Suprapubic skin (tissue), 3 donors: ENCODE measurements at regions not wholly inside any gene's neighbourhood (a gene's known extent, or its start where the extent isn't known, plus 50 kb on each side); places are given as distances from the start of the nearest gene placed in this dataset.

Source experiments
- CTCF ChIP-seq, 2 donors: fragments of 200-600 bp in 1 of 2; fragments of 450-650 bp in 1 of 2; sonication (generic) in 1 of 2; IDR thresholded peaks; one replicate each; pipeline ENCODE4 v1.5.1; 2016 to 2019; ENCODE audit warnings: antibody characterized with exemption in 2 of 2, mild to moderate bottlenecking in 1 of 2, moderate library complexity in 1 of 2
- POLR2A ChIP-seq, 2 donors: fragments of 450-650 bp; IDR thresholded peaks; one replicate each; pipeline ENCODE4 v1.6.1; 2017; ENCODE audit warnings: antibody characterized with exemption in 2 of 2, mild to moderate bottlenecking in 2 of 2, moderate library complexity in 2 of 2

- TF ChIP-seq CTCF (IDR thresholded peaks at IDR 0.05), result no peak
- TF ChIP-seq POLR2A (IDR thresholded peaks at IDR 0.05), result no peak
These were observed 238.3 kb downstream of the GALC start for GRCh38 chr14:87754520-87755223.
